WTC11 (cell line): ENCODE measurements at regions not wholly inside any gene's neighbourhood (a gene's known extent, or its start where the extent isn't known, plus 50 kb on each side); places are given as distances from the start of the nearest gene placed in this dataset.

Experiments
- NFYB ChIP-seq: sonication (generic); formaldehyde crosslinking; conservative IDR thresholded peaks from 2 replicates; pipeline ENCODE4 v1.8.0; 2022; ENCODE audit warnings: low read depth, missing genetic modification reagents
- ZNF232 ChIP-seq: sonication (generic); formaldehyde crosslinking; IDR thresholded peaks from 2 replicates; pipeline ENCODE4 v1.8.0; 2022; ENCODE audit warnings: mild to moderate bottlenecking, missing genetic modification reagents
- TF ChIP-seq, protein P1 (sequence below): fragments of 200-600 bp; IDR thresholded peaks from 2 replicates; pipeline ENCODE4 v1.8.0; 2022; ENCODE audit warnings: antibody characterized with exemption

- TF ChIP-seq, protein P1, sequence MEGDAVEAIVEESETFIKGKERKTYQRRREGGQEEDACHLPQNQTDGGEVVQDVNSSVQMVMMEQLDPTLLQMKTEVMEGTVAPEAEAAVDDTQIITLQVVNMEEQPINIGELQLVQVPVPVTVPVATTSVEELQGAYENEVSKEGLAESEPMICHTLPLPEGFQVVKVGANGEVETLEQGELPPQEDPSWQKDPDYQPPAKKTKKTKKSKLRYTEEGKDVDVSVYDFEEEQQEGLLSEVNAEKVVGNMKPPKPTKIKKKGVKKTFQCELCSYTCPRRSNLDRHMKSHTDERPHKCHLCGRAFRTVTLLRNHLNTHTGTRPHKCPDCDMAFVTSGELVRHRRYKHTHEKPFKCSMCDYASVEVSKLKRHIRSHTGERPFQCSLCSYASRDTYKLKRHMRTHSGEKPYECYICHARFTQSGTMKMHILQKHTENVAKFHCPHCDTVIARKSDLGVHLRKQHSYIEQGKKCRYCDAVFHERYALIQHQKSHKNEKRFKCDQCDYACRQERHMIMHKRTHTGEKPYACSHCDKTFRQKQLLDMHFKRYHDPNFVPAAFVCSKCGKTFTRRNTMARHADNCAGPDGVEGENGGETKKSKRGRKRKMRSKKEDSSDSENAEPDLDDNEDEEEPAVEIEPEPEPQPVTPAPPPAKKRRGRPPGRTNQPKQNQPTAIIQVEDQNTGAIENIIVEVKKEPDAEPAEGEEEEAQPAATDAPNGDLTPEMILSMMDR, result no peak
- TF ChIP-seq ZNF232 (CRISPR knock-in tag) (no peak), NFYB (CRISPR knock-in tag) (no peak)
Observed at GRCh38 chr1:187504779-187505178, 676.0 kb downstream of the PLA2G4A start.
